Left kidney (tissue), 1 donor: ENCODE measurements at regions not wholly inside any gene's neighbourhood (a gene's known extent, or its start where the extent isn't known, plus 50 kb on each side); places are given as distances from the start of the nearest gene placed in this dataset.

Source experiments
- DNase-seq: peaks from one replicate; pipeline ENCODE4 v3.0.0-alpha.2; 2013

DNA sequence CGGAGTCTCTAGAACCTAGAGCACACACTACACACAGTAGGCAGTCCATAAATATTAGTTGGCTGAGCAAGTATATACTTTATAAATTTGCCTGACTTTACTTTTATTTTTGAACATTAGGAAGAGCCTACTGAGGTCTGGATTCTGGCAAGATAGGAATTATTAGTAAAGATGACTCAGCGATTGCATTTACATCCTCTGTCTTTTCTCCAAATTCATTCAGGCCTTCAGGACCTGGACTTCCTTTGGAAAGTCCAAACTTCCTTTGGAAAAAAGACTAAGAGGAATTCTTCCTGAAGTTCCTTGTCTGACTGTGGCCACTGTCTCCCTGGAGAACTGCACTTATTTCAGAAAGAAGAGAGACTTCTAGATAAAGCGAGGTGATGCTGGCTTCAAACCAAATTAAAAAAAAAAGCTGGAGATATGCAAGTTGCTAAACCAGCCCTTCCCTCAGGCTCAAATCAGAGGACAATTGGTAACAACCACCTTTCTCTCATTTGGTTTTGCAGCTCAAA is 251.3 kb downstream of the GAS1 start:
- DNase-seq = no peak

GRCh38 chr9:86690034-86690433 is 257.3 kb downstream of the GAS1 start:
- no peak for DNase-seq

DNA sequence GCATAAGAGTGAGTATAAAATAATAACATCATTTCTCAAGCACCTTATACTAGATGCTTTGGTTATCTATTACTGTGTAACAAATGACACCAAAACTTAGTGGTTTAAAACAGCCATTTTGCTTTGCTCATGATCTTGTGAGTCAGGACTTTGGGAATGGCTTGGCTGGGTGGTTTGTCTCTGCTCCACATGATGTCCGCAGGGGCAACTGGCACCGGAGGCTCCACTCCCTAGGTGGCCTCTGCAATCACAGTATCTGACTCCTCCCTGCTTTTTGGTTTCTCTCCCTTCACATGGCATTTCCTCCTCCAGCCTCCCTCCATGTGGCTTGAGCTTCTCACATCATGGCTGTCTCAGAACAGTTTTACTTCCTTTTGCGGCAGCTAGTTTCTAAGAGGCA is 259.5 kb downstream of the GAS1 start:
- no peak for DNase-seq

- DNase-seq = no peak
Observed at GRCh38 chr9:86685556-86685955, 261.8 kb downstream of the GAS1 start.

DNA sequence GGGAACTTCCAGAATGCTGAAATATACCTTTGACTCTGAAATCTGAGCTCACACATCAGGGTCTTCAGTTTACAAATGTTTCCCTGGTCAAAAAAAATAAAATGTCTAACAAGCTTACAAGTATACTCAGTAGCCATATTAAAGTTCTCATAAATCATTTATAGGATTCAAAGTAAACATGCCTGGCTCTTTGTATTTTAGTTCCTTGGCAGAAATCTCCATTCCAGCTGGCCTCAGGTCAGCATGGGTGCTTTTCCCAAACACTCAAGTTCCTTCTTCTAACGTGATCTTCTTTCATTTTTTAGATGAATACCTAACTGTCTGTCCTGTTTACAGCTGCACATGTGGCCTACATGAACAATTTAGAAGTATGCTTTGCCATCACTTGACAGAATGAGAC is 263.2 kb downstream of the GAS1 start:
- DNase-seq = no peak

- no peak for DNase-seq
Observed at GRCh38 chr9:86682240-86682639, 265.1 kb downstream of the GAS1 start.

DNA sequence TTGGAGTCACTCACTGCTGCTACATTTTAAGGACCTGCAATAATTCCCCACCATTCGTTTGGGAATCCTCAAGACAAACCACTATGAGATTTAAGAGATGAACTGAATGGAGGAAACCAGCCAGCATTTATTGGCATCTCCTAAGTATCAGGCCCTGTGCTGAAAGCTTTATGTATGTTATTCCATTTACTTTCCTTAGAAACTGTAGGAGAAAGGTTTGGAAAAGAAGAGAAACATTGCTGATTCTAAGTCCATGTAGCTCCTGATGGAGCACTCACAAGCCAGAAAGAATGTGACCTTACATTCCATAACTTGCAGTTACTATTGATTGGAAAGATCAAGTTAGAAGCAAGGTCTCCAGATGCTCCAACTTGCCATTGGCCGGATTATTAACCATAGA is 267.4 kb downstream of the GAS1 start:
- DNase-seq = no peak

DNA sequence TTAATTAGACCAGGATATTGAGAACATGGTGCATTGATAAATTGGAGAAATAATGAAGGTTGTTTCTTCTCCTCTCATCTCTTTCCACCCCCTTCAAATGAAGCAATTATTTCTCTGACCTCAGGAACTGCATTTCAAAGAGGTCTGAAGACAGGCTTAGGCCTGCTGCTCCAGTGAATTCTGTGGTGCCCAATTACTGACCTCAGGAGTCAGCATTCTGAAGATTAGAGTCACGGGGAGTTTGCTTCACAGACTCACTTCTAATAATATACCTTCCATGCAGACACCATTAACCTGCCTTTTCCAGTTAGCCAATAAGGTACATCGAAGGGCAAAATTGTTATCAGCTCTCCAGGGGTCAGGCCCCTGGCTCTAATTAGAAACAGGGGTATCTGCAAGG is 270.9 kb downstream of the GAS1 start:
- no peak for DNase-seq

DNA sequence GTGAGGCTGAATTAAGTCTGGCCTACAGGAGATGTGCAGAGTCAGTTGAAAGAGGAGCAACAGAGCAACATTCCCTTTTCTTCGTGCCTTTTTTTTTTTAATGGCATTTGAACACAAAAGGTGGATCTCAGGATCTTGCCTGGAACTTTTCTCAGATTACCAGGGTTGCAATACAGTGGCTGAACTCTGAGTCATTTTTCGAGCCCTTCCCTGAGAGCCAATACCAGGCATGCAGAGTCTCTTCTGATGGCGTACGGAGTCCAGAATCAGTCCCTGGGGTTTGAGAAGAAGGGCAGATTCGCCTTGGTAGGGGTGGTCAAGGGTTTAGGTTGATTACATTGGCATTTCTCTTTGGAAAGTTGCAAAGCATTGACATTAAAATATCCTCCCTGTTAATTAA is 271.5 kb downstream of the GAS1 start:
- DNase-seq = no peak

GRCh38 chr9:86674487-86674886 is 272.8 kb downstream of the GAS1 start:
- no peak for DNase-seq

DNA sequence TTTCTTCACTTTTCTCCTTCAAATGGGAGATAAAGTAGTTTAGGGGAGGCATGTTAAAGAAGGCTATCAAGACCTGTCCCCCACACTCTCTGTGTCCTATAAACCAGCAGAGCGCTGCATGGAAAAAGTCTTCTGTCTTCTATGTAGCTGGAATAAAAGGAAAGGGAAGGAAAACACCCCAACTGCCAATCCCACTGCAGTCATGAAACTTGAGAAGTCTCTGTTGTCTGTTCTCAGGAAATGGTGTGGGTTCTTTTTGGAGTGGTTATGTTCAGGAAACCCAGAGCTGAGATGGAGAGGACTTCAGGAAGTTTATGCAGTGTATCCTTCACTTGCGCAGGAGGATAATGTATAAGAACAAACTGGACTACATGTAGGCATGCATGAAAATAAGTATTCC is 274.3 kb downstream of the GAS1 start:
- peak; percentile 31 for DNase-seq

- DNase-seq = peak; percentile 28
Observed at GRCh38 chr9:86672301-86672700, 275.0 kb downstream of the GAS1 start.

GRCh38 chr9:86671018-86671417 is 276.3 kb downstream of the GAS1 start:
- no peak for DNase-seq

DNA sequence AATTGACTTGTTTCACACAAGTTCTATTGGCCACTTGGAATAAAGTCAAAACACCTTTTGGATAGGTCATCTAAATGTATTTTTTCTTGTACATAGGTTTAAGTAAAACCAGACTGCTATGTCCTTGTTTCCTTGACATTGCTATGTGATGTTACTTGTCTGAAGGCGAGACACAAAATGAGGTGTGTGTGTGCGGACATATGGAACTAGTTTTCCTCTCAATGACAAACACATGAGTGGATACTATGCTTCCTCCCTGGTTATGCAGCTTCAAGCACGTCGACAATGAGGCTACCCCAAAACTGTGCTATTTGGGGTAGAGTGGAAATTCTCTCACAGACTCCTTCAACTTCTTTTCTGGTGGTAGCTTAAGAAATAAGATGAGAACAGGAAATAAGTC is 276.8 kb downstream of the GAS1 start:
- no peak for DNase-seq

DNA sequence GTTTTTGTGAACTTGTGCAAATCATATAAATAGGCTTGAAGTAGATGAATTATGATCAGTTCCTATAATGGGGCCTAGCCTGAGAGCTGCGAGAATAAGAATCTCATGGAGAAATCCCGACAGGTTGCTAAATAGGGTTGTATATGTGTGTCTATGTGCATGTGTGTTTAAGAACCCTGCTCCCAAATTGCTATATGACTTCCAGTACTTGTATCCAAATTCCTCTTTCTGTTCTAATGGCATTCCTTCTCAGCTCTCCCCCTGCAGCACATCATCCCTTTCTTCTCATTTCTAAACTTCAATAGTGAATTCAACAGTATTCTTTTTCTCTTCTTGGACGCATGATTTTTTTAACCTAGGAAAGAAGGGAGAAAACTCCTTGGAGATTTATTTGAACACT is 277.2 kb downstream of the GAS1 start:
- no peak for DNase-seq

DNA sequence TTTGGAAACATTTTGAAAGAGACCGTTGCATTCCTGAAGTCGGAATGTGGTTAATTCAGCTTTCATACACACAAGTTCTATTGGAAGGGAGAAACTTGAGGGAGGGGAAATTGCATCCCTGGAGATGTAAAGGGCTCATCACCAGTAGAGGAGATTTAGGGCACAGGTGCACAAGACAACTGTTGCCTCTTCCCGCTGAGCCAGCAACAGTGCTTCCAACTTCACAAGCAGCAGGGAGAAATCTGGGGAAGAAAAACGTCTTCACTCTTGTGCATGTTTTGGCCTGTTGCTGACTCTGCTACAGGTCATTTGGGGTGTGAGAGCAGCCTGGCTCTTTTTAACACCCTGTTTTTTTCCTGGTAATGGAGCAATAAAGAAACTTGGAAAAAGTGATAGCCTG is 277.9 kb downstream of the GAS1 start:
- DNase-seq = no peak

GRCh38 chr9:86668488-86668887 is 278.8 kb downstream of the GAS1 start:
- no peak for DNase-seq

DNA sequence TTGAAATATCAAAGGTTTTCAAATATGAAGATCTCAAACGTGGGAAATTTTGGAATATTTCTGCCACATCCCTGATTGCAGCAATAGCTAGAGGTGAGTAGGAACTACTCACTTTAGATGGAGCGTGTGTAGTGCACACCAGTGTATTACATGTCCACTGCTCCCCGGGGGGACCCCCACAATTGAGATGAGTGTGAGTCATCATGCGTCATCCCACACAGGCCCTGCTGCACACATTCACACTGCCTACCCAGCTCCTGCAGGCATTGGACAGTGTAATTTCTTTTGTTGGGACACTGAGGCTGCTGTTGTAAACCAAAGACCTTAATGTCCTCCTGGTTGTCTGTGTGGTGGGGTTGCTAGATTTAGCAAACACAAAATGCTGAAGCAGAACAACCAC is 280.0 kb downstream of the GAS1 start:
- no peak for DNase-seq

GRCh38 chr9:86665416-86665815 is 281.9 kb downstream of the GAS1 start:
- no peak for DNase-seq

- DNase-seq = no peak
Observed at GRCh38 chr9:86664603-86665002, 282.7 kb downstream of the GAS1 start.

DNA sequence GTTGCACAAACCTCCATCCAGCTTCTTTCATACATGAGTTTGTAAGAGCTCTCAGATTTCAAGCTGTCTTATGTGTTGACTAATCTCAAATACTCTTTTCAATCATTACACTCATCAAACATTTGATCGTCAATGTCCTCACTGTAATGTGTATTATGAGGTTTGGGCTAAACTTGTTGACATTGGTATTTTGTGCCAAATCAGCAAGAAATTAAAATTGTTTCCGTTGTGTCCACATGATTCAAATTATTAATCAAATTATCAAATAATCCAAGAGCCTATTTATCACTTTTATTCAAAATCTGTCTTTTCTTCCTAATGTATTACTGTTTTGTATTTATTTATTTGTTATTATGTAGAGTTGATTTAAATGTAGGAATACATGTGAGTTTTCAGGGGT is 283.4 kb downstream of the GAS1 start:
- DNase-seq = no peak

- DNase-seq = no peak
Observed at GRCh38 chr9:86662890-86663468, 284.3 kb downstream of the GAS1 start.

GRCh38 chr9:86660146-86660943 is 287.0 kb downstream of the GAS1 start:
- no peak for DNase-seq
